GM18868 (cell line): ENCODE measurements at regions not wholly inside any gene's neighbourhood (a gene's known extent, or its start where the extent isn't known, plus 50 kb on each side); places are given as distances from the start of the nearest gene placed in this dataset.
A peak's percentile ranks its signal among the peaks of the same experiment; 100 is the strongest.

Source experiments
- ATAC-seq: cut with Tn5 transposase; IDR thresholded peaks from one replicate; pipeline ENCODE4 v1.9.1; 2021; ENCODE audit warnings: mild to moderate bottlenecking, moderate library complexity; ENCODE audit not compliant: unreplicated experiment

- no peak for ATAC-seq
Measured at GRCh38 chr12:90021795-90022440, 313.3 kb upstream of the ATP2B1 start.

DNA sequence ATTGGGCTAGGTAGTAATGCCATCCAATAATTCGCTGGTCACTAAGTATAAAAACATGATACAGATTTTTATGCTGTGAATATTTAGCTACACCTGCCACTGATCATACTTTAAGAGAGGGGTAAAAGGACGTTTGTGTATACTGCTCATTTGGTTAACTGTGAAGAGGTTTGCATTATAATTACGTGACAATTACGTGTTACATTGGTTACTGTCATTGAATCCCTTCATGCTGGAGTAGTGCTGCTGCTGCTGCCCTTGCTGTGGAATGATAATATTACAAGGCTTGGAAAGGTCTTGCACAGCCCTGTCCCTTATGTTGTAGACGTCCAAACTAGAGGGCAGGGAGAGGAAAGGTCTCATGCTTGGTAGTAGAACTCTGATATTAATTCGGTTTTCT, 312.2 kb upstream of the ATP2B1 start:
- no peak for ATAC-seq

DNA sequence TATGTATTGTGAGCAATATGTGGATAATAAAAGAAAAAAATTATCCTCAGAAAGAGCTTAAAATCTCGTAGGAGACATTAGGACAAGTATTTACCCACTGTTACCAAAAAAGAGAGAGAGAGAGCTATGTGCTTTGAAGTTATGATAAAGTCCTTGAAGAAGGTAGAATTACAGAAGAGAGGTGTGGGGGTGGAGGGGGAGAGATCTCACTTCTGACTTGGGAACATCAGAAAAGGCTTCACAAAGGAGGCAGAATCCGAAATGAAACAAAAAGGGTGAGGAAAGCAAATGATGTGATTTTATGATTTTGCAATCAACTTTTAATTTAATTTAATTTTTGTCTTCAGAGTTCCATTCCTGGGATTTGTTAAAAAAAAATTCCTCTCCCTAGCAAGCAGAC, 311.8 kb upstream of the ATP2B1 start:
- ATAC-seq: no peak

- ATAC-seq: no peak
Measured at GRCh38 chr12:90020014-90020413, 311.4 kb upstream of the ATP2B1 start.

DNA sequence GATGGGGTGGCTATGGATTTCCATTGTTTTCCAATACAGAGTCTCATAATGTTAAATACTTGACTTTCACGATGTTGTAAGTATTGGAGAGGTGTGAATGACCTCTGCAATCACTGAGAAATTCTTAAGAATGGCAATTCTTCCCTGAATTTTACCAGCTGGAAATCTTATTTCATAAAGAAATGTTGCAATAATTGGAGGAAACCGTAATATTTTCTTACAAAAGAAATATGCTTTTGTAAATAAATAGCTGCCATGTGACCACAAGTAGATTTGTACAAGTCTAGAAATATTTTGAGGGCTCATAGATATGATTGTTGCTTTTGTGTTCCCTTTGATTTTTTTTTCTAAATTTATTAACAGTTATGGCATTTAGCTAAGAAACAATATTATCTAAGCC, 308.7 kb upstream of the ATP2B1 start:
- ATAC-seq: no peak

DNA sequence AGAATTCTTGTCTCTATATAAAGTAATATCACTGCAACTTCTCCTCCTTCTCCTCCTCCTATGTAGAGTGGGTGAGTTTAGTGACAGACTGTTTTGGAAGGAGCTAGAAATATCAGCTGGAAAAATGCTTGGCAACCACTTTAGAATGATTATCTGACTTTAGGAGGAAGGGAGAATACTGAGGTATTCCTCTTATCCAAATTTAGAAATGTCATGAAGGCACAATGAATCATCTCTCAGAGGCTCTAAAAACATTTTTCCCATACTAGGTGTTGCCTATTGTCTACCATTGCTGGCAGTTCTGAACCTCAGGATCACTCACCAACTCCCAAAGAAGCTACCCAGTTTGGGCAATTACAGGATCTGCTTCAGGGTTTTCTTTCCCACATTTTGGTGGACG, 306.6 kb upstream of the ATP2B1 start:
- ATAC-seq: no peak

DNA sequence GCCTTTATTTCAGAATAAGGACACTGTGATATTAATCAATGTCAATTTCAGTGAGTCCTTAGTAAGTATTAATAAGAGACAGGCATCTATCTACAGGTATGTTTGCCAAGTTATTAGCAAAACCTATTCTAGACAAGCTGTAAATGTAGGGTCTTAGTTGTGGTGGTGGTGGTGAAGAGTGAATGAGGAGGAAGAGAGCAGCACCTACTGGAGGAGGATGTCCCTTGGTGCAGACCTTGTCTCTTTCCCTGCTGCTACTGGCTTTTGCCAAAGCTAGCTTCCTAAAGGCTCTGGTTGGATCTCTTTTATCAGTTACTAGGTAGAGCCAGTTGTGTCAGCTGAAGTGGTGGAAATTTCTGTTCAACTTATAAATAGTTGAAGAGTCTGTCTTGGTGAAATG, 304.8 kb upstream of the ATP2B1 start:
- ATAC-seq: peak; percentile 73

DNA sequence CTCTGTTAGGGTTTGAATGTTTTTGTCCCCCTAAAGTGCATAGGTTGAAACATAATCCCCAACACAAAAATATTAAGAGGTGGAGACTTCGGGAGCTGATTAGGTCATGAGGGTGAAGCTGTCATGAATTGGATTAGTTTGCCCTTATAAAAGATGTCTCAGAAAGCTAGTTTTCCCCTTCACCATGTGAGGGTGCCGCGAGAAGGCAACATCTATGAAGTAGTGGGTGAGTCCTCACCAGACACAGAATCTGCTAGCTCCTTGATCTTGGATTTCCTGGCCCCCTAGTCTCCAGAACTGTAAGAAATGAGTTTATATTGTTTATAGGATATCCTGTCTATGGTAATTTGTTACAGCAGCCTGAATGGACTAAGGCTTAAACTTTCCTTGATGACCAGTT, 301.5 kb upstream of the ATP2B1 start:
- no peak for ATAC-seq

DNA sequence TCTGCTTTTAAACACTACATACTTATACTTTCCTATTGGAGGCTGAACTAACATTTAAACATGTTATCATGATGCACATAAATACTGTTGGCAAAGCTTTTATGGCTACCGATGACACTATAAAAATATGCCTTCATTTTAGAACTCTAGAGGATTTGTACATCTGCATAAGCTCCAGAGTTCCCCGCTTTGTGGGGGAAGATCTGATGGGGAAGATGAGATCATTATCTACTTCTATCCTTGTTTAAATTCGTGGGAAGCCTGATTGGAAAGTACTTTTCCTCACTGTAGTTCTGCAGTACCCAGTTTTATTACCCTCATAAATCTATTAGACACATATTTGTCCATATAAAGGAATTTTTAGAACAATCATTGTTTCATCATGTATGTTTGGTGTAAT, 299.6 kb upstream of the ATP2B1 start:
- ATAC-seq: no peak

DNA sequence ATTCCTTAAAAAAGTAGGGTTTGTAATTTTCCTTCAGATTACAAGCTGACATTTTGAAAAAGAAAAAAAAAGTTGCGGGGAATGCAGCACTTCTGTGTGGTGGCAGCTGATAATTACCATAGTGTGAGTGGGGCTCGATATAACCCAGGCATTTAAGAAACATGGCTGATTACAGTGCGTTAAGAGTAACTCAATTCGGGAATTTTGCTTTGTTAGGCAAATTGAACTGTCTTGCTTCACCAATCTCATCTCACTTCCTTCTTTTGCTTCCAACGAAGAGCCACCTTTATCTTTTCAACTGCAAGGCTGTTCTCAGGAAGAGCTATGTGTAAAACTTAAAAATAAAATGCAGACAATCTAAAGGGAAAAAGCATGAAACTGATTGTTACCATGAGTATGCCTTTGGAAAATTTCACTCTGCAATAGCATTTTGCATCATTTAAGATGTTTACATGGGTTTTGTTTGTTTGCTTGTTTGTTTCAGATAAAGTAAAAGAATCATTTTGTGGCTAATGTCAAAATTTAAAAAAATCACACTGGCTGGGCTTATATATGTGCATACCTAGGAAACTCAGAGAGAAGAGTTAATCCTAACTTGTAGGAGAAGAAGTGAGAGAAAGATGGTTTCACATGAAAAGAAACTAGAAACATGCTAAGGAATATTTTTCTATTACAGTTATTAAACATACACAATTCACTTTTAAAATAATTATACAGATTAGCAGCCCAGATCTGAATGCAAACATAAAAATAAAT, 295.9 kb upstream of the ATP2B1 start:
- peak; percentile 84 for ATAC-seq

- ATAC-seq: no peak
Measured at GRCh38 chr12:90003688-90004087, 295.1 kb upstream of the ATP2B1 start.

DNA sequence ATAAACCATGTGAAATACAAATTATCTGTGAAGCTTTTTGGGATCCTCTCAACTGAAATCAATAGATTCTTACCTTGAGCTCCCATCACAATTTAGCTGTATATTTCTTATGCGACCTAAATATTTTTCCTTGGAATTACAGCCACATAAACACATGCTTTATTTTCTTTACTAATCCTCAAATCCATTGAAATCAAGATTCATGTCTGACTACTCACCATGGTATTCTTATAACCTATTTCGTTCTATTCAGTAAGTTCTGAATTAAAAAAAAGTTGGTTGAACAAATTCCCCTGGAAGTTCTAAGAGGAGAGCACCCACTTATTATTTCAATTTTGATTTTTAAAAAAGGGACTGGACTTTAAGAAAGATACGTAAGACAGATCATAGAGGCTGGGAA, 292.1 kb upstream of the ATP2B1 start:
- no peak for ATAC-seq

DNA sequence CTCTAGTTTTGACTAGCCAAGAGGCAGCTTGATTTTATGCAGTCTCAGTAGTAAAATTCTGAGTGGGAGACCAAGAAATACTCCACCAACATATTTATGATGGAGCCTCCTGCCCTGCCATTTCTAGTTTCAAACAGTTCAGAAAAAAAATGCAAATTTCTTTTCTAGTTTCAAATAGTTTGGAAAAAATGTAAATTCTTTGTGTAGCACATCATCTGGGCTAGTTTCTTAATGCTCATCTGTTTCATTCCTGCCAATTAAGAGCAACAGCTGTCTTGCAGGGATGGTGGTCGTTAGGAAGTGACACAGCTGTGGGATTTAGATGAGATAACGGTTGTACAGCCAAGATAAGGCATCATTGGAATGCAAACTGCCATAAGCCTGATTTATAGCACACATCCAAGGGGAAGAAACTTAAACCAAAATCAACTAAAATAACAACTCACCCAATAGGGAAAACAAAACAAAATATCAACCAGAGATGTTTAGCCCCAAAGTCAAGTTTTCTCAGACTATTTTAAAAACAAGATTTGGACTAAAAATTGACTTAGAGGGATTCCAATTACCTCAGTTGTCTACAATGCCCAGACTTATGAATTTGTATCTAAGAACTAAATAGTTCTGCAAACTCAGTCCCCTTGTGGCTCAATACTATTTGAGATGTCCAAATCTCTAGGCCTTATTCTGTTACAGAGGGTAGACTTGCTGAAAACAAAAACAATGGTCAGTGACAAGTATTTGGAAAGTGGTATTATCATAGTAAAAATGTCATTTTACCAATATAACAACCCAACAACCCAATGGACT, 291.3 kb upstream of the ATP2B1 start:
- ATAC-seq: no peak

- ATAC-seq: no peak
Measured at GRCh38 chr12:89995870-89996269, 287.2 kb upstream of the ATP2B1 start.

DNA sequence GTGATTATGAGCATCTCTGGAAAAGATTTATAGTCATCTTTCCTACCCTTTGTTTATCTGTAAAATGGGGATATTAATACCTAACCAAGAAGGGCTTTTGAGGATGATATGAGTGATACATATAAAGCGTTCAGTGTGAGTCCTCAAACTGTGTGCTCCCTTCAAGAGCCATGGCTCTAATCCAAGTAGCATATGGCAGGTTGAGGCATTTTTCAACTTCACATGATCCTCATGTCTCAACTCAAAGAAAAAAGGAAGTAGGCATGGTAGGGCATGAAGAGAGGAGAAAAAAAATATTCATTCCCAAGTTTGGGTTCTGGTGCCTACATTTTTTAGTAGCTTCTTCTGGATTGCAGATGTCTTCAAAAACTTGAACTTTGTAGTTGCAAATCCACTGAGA, 286.3 kb upstream of the ATP2B1 start:
- no peak for ATAC-seq

- ATAC-seq: no peak
Measured at GRCh38 chr12:89993632-89994031, 285.0 kb upstream of the ATP2B1 start.

DNA sequence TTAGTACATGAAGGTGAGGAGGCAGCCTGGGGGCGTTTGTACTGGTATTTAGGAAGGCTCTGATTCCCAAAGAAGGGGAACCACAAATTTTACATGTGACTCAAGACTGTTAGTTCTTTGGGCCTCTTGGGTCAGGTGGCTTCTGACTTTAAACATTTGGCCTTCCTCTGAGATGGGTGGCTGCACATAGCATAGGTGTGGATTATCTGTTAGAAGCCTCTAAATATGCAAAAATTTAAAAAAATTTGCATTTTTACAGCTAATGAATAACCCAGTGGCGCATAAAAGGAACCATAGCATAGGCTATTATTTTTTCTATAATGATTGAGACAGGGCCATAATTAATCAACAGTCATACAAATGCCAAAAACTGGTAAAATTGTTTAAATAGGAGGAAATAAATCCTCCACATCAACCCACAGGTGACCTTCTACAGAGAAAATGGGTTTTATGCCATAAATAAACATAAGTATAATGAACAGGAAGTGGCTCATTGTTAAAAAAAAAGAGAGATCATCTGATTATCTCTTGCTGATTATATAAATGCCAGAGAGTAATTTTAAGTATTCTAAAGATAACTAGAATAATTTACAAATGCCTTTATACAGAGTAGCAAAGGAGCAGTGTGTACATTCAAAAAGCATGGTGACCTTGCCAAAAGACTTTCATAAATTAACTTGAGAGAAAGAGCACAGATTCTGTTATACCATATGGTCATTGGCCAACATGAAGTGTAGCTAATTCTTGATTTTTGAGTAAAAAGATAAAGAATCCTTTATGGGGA, 284.2 kb upstream of the ATP2B1 start:
- ATAC-seq: no peak

DNA sequence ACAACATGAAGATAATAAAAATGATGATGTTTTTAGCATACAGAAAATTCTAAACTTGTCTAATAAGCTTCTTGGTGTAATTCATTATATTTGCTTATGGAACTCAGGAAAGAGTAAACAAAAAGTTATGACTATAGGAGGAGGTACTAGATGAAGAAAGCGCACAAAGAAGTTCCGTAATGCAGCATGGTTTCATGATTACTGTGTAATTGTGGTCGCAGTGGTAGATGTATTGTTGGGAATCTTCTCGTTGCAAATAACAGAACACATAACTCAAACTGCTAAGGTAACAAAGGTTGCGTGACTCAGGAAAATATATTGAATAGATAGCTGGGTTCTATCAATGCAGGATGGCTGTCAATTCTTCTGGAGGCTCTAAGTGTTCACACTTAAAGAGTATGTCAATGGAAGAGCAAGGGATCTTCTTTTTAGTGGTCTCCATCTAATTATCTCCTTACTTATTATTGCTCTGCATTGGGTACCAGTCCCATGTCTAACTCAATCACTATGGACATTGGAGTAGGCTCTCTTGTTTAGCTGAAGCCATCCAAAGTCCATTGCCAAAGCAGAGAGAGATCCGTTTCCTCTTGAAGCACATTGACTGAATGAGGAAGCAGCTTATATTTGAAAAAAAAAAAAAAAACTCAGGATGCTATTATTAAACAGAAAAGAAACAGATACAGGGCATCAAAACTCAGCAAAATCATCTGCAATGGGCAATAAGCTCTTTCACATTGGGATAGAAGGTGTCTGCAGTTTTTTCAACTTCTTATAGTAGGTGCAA, 283.4 kb upstream of the ATP2B1 start:
- peak; percentile 76 for ATAC-seq

DNA sequence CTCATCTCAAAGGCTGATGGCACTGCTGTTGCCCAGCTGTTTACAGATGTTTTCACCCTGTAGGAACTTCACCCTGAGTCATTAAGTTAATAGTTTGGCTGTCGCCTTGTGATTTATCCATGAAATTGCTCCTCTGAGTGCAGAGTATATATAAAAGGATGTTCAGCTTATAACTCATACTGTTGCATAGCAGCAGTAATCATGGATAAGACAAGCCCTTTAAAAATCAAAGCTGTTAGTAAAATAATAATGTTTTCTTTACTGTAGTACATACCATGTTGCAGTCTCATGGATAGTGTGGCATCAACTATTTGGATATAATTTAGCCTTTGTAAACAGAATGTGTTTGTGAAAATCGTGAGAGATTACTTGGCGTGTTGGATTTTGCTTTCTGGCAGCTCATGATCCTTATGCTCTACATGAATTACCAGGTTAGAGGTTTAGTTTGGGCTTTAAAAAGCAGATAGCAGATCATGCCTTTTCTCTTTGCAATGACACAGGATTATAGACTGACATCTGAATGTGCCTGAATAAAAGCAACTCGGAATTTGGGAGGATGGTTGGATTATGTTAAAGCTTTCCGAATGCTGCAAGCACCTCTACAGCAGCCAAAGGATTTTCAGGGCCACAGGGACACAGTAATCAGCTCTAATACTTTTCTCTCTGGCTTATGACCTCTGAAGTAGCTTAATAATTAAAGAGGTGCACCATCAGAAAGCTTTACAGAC, 279.7 kb upstream of the ATP2B1 start:
- no peak for ATAC-seq

DNA sequence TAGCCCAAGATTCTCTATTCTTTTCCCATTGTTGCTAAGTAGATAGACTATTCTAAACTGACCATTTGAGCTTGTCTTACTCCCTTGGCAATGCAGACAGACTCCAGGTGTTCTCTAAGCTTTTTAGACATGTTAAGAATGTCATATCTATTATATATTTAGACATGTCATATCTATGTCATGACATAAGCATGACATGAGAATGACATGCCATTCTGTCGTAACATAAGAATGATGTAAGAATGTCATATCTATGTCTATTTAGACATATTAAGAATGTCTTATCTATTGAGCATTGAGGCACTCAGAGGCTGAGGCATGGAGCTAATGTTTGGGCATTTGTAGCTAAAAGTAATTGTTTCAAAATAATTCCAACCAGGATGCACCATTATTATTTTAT, 277.3 kb upstream of the ATP2B1 start:
- ATAC-seq: no peak
